GM19468 (cell line): ENCODE measurements at regions not wholly inside any gene's neighbourhood (a gene's known extent, or its start where the extent isn't known, plus 50 kb on each side); places are given as distances from the start of the nearest gene placed in this dataset.
A peak's percentile ranks its signal among the peaks of the same experiment; 100 is the strongest.

ENCODE experiments used
- ATAC-seq: cut with Tn5 transposase; IDR thresholded peaks from one replicate; pipeline ENCODE4 v1.9.1; 2021; ENCODE audit warnings: mild to moderate bottlenecking, moderate library complexity, moderate number of reproducible peaks; ENCODE audit not compliant: unreplicated experiment; ENCODE audit errors: extremely low read depth

GRCh38 chr2:81328968-81329367 lies 1024.4 kb upstream of the LRRTM1 start:
- ATAC-seq, result no peak

GRCh38 chr2:81327911-81328310 lies 1023.4 kb upstream of the LRRTM1 start:
- ATAC-seq, result no peak

- no peak for ATAC-seq
These were observed 1019.5 kb upstream of the LRRTM1 start for GRCh38 chr2:81324046-81324445.

- ATAC-seq, result no peak
These were observed 999.7 kb upstream of the LRRTM1 start for GRCh38 chr2:81304154-81304830.

- no peak for ATAC-seq
These were observed 998.8 kb upstream of the LRRTM1 start for GRCh38 chr2:81303321-81303720.

- no peak for ATAC-seq
These were observed 995.3 kb upstream of the LRRTM1 start for GRCh38 chr2:81299841-81300240.

- ATAC-seq, result no peak
These were observed 986.3 kb upstream of the LRRTM1 start for GRCh38 chr2:81290846-81291245.

GRCh38 chr2:81283081-81283480 lies 978.5 kb upstream of the LRRTM1 start:
- ATAC-seq, result no peak

- no peak for ATAC-seq
These were observed 977.7 kb upstream of the LRRTM1 start for GRCh38 chr2:81282151-81282769.

- ATAC-seq, result no peak
These were observed 972.0 kb upstream of the LRRTM1 start for GRCh38 chr2:81276595-81276994.

GRCh38 chr2:81266106-81266505 lies 961.6 kb upstream of the LRRTM1 start:
- no peak for ATAC-seq

- ATAC-seq, result no peak
These were observed 959.4 kb upstream of the LRRTM1 start for GRCh38 chr2:81263989-81264388.

GRCh38 chr2:81260320-81260719 lies 955.8 kb upstream of the LRRTM1 start:
- ATAC-seq, result no peak

- peak; percentile 75 for ATAC-seq
These were observed 945.7 kb upstream of the LRRTM1 start for GRCh38 chr2:81250270-81250669.

- no peak for ATAC-seq
These were observed 944.6 kb upstream of the LRRTM1 start for GRCh38 chr2:81249152-81249551.

- no peak for ATAC-seq
These were observed 943.1 kb upstream of the LRRTM1 start for GRCh38 chr2:81247648-81248047.

- no peak for ATAC-seq
These were observed 937.9 kb upstream of the LRRTM1 start for GRCh38 chr2:81242501-81242900.

GRCh38 chr2:81238462-81238861 lies 933.9 kb upstream of the LRRTM1 start:
- no peak for ATAC-seq

- ATAC-seq, result no peak
These were observed 931.0 kb upstream of the LRRTM1 start for GRCh38 chr2:81235601-81236000.

- no peak for ATAC-seq
These were observed 930.2 kb upstream of the LRRTM1 start for GRCh38 chr2:81234711-81235110.

GRCh38 chr2:81225756-81226155 lies 921.2 kb upstream of the LRRTM1 start:
- ATAC-seq, result no peak

- no peak for ATAC-seq
These were observed 909.0 kb upstream of the LRRTM1 start for GRCh38 chr2:81213598-81213997.
